Hypothalamus (tissue), 51 donors: ENCODE measurements at regions not wholly inside any gene's neighbourhood (a gene's known extent, or its start where the extent isn't known, plus 50 kb on each side); places are given as distances from the start of the nearest gene placed in this dataset.
A peak's percentile ranks its signal among the peaks of the same experiment; 100 is the strongest.

Experiments used
- DNase-seq, 51 donors: peaks; one replicate each; lab custom pipeline; 2025; lab: John Stamatoyannopoulos, UW

DNA sequence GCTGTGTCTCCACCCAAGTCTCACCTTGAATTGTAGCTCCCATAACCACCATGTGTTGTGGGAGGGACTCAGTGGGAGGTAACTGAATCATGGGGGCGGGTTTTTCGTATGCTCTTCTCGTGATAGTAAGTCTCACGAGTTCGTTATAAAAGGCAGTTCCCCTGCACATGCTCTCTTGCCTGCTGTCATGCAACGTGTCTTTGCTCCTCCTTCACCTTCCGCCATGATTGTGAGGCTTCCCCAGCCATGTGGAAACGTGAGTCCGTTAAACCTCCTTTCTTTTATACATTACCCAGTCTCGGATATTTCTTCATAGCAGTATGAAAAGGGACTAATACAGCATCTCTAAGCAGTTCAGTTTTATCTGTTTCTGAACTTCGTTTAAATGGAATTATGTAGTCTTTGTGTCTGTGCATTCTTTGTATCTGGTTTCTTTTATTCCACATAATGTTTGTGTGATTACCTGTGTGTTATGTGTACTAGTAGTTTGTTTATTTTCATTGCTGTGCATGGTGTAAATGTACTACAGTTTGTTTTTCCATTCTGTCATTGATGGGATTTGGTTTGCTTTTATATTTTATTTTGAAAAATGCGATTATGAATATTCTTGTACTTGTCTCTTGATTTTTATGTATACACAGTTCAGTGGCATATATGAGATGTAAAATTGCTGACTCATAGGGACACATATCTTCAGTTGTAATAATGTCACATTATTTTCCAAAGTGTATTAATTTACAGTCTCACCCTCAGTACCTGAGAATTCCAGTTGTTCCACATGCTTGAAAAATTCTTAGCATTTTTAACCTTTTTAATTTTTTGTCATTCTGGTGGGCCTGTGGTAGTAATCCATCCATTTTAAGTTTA lies 304.9 kb downstream of the GBA3 start:
- no peak for DNase-seq

GRCh38 chr4:22991576-22991975 lies 298.8 kb downstream of the GBA3 start:
- DNase-seq, result no peak

DNA sequence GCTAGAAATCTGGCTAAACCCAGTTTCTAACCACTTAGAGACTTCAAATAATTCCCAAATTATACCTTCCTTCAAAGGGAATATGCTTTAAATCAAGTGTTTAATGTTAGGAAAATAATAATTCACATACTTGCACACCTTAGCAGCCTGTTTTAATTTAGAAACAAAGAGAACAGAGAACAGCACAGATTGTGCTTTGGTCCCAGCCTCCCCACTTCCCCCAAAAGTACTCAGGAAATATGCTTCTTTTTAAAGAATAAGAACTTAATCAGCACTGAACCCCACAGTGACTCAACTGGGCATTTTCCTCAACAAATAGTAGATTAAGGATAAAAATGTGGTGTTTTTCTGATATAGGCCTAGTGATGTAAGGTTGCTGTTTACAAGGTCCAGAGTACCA lies 295.8 kb downstream of the GBA3 start:
- DNase-seq, result peak in 1 of 51 donors; percentile 42

DNA sequence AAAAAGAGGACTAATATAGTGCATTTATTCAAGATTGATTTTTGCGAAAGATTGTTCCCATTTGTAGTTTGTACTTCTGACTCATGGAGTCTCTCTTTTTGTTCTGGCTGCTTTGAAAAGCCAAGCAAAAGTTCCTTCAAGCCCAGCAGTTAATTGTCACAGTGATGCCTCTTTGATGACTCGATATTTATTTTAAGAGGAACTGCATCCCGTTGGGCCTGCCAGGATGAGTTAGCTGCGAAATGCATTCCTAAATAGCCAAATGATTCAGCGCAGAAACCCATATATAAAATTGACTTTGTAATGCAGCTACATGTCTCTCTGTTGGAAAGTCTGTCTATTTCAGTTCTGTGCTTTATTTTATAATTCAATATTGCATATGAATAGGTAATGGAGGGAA lies 295.1 kb downstream of the GBA3 start:
- peak in 3 of 51 donors; percentile 1 to 42 (median 24) for DNase-seq

DNA sequence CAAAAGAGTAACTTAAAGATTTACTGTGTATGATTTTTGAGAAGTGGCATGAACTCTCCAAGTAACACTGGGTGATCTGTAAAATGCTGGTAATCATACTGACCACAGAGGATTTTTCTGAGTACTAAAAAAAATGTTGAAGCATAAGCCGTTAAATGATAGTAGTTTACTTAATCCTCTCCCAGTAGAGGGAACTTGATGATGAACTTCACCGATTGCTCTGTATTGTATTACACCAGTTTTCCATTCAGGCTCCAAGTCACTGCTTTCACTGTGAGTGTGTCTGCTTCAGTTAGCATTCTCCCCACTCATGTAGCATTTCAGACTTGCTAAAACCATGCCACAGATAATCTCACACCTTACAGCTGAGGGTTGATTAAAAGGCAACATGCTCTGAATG lies 294.1 kb downstream of the GBA3 start:
- peak in 1 of 51 donors; percentile 14 for DNase-seq

GRCh38 chr4:22986262-22986661 lies 293.5 kb downstream of the GBA3 start:
- no peak for DNase-seq

DNA sequence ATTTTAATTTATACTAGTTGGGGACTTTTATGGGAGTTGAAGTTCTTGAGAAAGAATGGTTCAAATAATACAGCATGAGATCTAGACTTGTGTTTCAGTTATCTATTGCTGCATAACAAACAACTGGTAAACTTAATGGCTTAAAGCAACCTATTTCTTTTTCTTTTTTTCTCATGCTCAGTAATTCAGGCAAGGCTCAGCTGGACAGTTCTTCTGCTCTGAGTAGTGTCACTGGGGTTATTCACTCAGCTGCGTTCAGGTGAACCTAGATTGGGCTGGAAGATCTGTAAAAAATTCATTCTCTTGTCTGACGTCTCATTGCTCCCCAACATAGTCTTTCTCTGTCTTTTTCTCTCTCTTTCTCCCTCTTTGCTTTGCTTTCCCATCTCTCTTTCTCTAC lies 291.7 kb downstream of the GBA3 start:
- no peak for DNase-seq

DNA sequence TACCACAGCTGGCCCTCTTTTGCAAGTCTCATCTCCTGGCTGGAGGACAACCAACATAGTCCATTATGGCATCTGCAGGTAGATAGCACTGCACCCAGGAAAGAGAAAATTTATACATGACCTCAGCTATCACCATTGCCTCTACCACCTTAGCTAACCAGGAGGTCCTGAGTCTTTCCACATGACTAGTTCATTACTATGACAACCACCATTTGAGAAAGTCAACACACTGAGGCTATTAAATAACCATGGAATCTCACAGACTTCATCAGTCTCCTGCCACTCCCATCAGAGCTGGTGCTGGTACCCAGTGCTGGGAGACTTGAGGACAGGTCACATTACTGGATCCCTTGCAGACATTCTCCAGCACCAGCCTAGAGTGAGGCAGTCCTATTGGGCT lies 285.9 kb downstream of the GBA3 start:
- DNase-seq, result no peak

DNA sequence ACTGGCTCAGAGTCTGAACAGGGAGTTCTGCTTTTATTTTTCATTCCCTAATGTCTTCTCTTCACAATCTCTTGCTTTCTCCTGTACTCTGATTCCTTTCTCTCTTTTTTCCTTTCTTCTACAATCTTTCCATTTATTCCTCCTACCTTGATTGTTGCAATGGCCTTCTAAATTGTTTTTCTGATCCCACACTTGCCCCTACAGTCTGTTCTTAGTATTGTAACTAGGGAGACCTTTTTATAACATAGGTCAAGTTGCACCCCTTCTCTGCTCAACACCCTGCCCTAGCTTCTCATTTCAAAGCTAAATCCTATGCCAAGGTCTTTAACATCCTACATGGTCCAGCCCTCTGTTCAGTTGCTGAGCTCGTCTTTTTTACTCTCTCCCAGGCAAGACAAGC lies 277.9 kb downstream of the GBA3 start:
- DNase-seq, result no peak

- DNase-seq, result no peak
These were observed 276.7 kb downstream of the GBA3 start for GRCh38 chr4:22969287-22969896.

DNA sequence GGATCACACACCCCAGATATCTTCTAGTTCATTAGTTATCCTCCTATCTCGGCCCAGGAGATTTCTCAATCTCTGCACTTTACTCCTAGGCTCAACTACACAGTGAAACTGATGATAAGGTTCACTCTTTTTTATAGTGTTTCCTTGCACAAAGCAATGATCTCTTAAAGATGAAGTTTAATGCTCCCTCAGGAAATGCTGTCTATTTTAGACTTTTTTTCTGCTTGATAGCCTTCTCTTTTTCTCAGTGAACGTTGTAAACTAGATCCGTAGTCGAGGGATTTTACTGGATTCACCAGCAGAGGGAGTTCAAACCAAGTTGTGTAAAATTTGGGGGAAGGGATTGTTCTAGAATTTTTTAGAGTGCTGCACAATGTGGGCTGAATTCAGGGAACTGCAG lies 269.6 kb downstream of the GBA3 start:
- peak in 1 of 51 donors; percentile 1 for DNase-seq

GRCh38 chr4:22959483-22959882 lies 266.7 kb downstream of the GBA3 start:
- DNase-seq, result no peak

DNA sequence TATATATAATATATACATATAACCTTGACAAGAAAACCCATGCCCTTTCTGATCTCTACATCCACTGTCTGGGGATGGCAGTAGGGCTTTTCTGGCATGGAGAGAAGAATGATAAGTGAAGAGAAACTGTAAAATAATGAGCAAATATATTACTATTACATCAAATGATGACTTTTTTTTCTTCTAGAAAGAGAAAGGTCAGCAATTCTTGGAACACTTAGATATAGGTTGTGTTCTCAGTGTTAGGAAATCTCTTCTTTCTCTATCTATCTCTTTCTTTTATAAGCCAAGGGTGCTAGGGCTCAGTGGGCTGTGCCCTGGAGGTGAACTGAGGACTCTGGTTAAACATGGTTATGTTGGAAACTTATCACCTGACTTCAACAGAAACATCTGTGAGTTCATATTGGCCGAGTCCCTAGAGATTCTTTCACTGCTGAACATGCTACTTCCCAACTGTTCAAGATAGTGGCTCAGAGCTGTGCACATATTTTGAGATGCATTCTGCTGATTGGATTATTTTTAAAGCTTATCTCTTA lies 265.1 kb downstream of the GBA3 start:
- no peak for DNase-seq

DNA sequence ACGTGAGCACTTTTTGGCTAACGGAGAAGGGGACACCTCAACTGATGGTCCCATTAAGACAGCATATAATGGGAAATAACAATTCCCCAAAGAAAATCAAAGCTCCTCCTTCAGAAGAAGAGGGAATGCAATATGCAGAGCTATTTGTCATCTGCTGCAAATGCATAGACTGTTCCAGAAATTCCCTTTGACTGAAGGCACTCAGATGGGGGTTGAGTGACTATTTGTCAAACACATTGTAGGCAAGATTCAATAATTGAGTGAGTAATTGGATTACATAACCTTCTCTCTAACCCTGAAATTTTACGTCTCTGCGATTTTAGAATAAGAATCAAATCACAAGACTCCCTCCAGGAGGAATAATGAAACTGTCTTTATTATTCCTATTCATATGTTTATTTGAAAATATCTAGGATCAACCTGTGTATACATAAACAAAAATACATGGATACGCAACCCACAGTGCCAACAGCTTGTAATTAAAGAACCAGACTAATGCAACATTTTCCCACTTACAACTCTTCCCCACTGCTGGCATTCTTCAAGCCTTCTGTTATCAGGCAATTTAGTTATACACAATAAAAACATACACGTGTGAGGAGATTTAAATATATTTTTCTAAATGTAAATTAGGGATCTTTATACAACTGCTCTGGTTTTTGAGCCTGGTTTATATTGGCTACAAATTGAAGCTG lies 256.6 kb downstream of the GBA3 start:
- DNase-seq, result peak in 1 of 51 donors; percentile 2

GRCh38 chr4:22947851-22948250 lies 255.1 kb downstream of the GBA3 start:
- no peak for DNase-seq

- DNase-seq, result no peak
These were observed 250.3 kb downstream of the GBA3 start for GRCh38 chr4:22942920-22943559.

- DNase-seq, result no peak
These were observed 249.1 kb downstream of the GBA3 start for GRCh38 chr4:22941688-22942375.

DNA sequence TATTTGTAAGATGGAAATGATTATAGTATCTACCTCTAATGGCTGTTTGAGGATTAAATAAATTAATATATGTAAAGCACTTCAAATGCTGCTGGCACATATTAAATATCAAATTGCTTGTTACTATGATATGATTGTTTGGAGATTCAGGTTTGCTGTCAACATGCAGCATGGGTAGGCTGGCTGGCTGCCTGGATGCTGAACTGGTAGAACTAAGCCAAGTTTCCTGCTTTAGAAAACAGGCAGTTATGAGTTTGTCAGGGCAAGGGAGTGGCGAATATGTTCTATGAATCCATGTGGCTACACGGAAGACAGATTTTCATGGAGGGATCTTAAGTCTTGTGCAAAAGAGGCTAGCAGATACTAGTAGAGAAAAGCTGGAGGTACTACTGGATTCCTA lies 239.6 kb downstream of the GBA3 start:
- DNase-seq, result no peak

DNA sequence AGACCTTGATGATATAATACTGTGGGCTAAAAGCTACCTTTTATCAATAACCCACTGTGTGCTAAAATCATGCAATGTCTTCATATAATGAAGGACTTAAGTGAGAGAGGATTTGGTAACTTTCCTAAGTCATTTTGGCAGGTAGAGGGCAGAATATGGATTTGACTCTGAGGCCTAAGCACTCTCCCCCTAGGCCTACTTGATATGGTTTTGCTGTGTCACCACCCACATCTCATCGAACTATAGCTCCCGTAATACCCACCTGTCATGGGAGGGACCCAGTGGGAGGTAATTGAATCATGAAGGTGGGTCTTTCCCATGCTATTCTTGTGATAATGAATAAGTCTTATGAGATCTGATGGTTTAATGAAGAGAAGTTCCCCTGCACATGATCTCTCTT lies 229.7 kb downstream of the GBA3 start:
- DNase-seq, result no peak

DNA sequence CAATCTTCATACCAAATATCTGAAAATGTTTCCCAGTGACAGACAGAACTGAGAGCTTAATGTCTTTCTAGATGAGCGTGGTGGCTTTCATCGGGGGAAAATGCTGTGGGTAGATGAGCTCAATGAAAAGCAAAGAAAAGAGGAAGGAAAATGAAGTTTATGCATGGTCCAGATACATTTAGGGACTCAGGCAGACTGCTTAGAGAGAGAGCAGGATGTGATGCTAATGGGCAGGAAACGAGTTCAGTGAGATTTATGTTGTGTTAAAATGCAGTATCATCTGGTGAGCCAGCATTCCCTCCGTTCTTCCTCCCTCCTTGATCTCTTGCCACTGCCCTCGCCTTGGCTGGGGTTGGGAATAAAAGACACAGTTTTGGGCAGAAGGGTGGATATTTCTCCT lies 229.2 kb downstream of the GBA3 start:
- DNase-seq, result no peak
